HG03521 (cell line): ENCODE measurements at regions not wholly inside any gene's neighbourhood (a gene's known extent, or its start where the extent isn't known, plus 50 kb on each side); places are given as distances from the start of the nearest gene placed in this dataset.
"Not testable (repeated sequence)": the region's sequence is repeated elsewhere in the genome, so short reads cannot be mapped to it uniquely, and the experiment has no call there.

Experiments
- ATAC-seq: cut with Tn5 transposase; IDR thresholded peaks from one replicate; pipeline ENCODE4 v1.9.1; 2021; ENCODE audit warnings: mild to moderate bottlenecking, moderate library complexity; ENCODE audit not compliant: unreplicated experiment

DNA sequence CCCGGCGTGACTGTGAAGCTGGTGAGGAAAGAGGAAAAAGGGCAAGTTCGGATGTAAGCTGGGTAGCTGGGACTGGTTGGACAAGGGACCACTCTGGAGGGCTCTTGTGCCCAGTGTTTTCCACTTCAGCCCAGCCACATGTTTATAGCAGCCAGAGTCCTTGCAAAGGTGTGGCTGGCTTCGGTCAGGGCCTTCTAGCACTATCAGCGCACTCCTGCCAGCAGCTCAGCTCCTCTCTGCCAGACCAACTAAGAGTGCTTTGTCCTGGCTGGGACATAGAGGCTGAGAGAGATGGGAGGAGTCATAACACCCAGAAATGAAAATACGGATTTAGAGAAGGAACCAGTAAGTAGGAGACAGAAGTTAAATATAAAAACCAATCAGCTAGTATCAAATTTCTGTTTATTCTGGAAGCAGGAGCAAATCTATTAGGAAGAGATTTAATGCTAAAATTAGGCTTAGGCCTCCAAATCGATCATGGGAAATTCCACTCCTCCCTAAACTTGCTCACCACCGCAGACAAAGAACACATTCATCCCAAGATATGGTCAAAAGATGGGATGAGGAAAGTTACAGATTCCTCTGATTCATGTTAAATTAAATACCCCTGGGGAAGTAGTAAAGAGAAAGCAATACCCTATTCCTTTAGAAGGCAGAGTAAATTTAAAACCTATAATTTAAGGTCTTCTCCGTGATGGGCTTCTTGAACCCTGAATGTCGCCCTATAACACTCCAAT is 135.0 kb downstream of the RALA start:
- no peak for ATAC-seq

GRCh38 chr7:39761449-39761848 is 138.1 kb downstream of the RALA start:
- ATAC-seq, result no peak

- ATAC-seq, result not testable (repeated sequence)
Measured at GRCh38 chr7:39762466-39762865, 139.1 kb downstream of the RALA start.

DNA sequence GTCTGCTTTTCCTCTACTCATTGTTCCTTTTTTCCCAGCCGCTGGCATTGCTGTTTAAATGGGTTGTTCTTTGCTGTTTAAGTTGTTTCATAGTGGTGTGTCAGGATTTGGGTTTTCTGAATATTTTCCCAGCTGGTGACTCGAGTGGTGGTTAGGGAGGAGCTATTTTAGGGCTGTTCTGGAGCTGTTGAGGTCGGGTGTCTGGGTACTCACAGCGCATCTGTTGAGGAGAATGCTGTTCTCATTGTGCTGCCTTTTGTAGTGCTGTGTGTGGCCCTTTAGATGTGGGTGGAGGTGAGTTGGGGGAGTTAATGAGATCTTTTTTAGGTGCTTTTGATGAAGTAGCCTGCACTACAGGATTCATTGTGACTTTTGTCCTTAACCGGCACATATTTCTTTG is 139.5 kb downstream of the RALA start:
- not testable (repeated sequence) for ATAC-seq

DNA sequence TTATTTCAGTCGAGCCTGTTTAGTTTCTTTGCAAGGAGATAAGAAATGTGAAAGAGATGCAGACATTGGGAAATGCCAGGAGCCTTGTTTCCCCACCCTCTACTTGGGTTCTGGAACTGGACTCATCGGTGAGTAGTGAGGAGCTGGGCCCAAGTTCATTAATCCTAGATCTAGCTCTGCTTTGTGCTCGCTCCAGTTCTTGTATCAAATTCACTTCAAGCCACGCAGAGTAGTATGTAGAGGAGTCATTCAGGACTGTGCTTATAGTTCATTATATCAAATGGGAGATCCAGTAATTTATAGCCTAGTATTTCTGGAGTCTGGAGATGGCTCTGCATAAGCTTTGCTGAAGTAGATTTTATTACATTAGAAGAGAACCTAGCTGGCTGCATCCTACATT is 142.5 kb downstream of the RALA start:
- not testable (repeated sequence) for ATAC-seq

- not testable (repeated sequence) for ATAC-seq
Measured at GRCh38 chr7:39768439-39768838, 145.1 kb downstream of the RALA start.

DNA sequence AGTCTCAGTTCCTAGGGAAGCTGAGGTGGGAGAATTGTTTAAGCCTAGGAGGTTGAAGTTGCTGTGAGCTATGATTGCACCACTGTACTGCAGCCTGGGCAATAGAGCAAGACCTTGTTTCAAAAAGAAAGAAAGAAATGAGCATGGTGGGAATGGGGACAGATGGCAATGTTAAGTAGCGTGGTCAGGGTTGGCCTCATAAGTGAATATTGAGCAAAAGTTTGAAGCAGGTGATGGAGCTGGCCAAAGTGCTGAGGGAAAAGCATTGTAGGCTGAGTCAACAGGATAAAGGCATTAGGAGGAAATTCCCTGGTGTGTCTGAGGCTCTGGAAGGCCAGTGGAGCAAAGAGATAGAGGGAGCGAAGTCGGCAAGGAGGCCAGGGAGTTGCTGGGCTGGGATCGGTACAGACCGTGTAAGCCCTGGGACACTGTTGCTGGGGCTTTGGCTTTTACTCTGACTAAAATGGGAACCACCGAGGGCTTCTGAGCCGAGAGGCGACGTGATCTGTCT is 151.0 kb downstream of the RALA start:
- ATAC-seq, result not testable (repeated sequence)

- not testable (repeated sequence) for ATAC-seq
Measured at GRCh38 chr7:39781557-39781956, 158.2 kb downstream of the RALA start.

GRCh38 chr7:39786440-39786839 is 163.1 kb downstream of the RALA start:
- ATAC-seq, result not testable (repeated sequence)

DNA sequence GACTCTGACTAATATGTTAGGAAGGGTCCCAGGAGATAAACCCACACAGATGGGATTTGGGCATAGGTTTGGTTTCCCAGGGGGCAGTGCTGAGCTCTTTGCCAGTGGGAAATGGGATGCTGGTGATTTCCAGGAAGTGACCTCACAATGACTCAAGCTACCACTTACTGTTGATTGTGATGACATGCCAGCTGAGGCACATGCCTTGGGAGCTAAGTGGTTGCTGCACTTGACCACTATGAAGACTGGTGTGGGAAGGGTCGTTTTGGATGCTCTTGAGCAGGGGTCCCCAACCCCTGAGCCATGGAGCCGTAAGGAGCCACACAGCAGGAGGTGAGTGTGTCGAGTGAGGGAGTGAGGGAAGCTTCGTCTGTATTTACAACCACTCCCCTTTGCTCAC is 159.0 kb upstream of the CDK13 start:
- ATAC-seq, result not testable (repeated sequence)

- ATAC-seq, result not testable (repeated sequence)
Measured at GRCh38 chr7:39791911-39792310, 158.1 kb upstream of the CDK13 start.

GRCh38 chr7:39793026-39793425 is 157.0 kb upstream of the CDK13 start:
- not testable (repeated sequence) for ATAC-seq

GRCh38 chr7:39793851-39794250 is 156.2 kb upstream of the CDK13 start:
- ATAC-seq, result not testable (repeated sequence)

DNA sequence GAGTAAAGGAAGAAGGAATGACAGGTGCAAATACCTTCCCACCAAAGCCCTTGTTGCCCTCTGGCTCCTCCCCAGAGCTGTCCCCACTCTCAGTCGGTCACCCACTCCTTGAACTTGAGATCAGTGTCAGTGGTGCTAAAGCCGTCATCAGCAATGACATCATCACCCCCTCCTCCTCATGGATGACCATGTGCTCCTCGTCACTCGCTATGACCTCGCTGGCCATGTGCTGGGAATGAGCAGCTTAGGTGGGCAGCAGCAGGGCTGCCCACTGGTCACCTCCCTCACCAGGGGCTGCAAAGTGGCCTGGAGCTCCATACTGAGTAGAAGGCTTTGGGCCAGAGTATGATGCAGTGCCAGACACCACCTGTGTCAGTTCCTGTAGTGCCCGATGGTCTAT is 153.1 kb upstream of the CDK13 start:
- not testable (repeated sequence) for ATAC-seq

DNA sequence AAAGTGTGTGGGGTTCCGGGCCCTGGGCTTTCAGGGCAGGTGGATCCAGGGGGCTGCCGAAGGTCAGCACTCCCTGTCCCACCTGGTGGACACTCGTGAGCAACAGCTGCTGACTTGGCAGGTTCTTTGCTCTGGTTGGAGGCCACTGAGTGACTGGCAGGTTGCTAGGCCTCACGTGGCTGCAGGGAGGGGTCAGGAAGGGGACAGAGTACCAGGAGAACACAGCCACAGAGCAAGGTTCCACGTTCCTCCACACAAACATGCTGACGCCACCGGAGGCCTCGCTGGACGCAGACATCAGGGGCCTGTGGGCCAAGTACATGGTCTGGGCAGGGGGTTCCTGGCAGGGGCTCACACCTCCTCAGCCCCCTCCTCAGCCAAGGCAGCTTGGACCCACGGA is 152.0 kb upstream of the CDK13 start:
- not testable (repeated sequence) for ATAC-seq

GRCh38 chr7:39808796-39809481 is 141.1 kb upstream of the CDK13 start:
- no peak for ATAC-seq

- no peak for ATAC-seq
Measured at GRCh38 chr7:39810204-39810642, 139.8 kb upstream of the CDK13 start.

GRCh38 chr7:39810710-39811109 is 139.3 kb upstream of the CDK13 start:
- ATAC-seq, result no peak

DNA sequence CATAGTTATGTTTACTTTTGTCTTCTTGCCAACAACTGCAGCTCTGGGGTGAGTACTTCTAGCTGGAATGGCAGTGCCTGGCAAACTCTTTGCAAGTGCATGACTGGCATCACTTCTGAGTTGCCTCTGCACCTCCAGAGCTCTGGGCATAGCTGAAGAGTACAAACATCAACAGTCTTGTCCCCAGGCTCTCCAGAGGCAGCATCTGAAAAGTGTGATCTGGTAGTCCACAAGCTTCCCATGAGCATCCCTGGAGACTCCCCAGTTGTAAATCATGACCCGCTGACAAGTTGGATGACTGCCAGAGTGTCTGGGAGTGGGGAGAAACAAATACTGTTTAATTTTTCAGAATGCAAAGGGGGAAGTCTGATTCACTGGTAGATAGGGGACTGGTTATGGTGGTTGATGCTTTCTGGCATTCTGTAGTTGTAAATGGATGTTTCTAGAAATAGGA is 138.9 kb upstream of the CDK13 start:
- ATAC-seq, result no peak

DNA sequence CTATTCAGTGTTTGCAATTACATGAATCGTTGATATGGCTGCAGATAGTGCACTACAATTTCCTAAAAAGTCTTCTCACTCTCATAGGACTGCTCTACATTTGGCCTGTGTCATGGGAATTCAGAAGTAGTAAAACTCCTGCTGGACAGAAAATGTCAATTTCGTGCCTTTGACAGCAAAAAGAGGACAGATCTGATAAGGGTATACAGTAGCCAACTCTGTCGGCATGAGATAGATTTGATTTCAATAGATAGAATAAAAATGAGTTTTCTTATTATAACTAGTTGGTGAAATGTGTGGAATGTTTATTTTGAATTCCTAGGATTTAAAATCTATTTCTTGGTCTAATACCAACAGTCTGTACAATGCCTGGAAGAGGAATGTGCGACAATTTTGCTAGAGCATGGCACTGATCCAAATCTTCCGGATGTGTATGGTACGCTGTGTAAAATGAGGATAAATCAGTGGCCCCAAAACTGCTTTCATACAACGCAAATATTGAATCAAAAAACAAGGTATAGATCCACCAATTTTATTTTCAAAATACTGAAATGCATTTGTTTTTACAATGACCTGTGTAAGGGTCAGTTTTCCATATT is 133.5 kb upstream of the CDK13 start:
- no peak for ATAC-seq

DNA sequence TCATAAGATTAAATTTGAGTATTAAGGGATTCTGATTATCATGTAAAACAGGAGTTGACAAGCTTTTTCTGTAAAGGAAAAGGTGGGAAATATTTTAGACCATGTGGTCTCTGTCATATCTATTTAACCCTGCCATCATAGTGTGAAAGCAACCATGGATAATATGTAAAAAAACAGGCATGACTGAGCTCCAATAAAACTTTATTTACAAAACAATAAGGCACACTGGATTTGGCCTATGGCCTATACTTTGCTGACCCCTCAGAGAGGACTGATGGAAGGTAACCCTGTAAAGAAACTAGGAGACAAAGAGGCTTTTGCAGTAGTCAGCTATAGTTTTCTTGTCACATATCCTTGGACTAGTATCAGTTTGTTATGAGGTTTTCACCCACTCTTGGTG is 130.5 kb upstream of the CDK13 start:
- ATAC-seq, result no peak
